GM12872 (cell line): ENCODE measurements at regions not wholly inside any gene's neighbourhood (a gene's known extent, or its start where the extent isn't known, plus 50 kb on each side); places are given as distances from the start of the nearest gene placed in this dataset.

Experiments used
- CTCF ChIP-seq: IDR thresholded peaks from 3 replicates; pipeline ENCODE4 v1.5.1; 2011; ENCODE audit warnings: low read depth, mild to moderate bottlenecking, low read length, moderate library complexity; ENCODE audit not compliant: insufficient read depth

DNA sequence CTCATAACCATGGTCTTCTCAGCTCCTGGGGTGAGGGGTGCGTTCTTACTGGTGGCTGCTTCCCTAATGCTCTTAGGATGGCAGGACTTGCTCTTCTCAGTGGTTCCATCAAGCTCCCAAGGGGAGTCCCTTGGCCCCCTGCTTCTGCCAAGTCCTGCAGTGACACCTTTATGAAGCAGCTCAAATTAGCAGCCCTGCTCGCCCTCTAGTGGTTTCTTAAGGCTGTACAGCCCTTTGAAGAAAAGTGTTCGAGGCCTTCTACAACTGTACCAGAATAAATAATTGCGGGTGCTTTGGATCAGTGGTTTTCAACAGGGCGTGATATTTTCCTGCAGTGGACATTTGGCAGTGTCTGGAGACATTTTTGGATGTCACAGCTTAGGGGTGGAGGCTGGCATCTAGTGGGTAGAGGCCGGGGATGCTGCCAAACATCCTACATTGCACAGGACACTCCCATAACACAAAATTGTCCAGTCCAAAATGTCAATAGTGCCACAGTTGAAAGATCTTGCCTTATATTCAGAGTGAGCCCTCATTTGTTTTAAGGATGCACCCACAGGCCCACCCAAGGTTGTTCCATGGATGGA, 204.7 kb upstream of the S100G start:
- TF ChIP-seq CTCF: peak; percentile 69

DNA sequence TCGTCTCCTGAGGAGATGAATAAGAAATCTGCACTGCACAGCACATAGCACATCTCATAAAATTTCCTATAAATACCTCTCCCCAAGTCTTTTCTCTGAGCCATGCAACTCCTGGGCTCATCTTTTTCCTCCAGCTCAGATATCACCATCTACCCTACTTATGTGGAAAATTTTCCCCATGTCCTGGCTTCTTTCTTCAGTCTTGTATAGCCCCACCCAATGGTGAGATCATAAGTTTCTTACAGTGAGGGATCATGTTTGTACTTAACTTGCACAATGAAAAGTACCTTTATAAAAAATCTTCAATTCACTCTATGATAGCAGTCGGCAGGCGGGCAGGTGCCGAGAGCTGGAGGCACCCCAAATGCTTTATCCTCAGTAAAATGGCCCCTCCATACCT, 198.6 kb upstream of the S100G start:
- TF ChIP-seq CTCF: no peak

DNA sequence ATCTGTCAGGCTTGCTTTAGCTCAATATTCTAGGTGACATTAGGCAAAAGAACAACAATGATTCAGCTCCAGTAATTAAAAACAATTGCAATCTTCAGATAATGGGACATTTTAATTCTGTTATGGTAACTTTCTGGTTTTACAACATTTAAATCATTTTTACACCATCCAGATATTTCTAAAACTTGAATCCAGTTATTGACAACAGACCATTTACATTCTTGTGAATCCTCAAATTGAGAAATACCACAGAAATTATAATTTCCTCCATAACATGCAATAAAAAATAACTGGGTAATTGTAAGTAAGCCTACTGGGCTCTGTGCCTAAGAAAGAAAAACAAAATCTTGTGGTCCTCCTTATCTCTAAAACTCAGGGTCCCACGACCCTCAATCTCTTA, 195.0 kb upstream of the S100G start:
- no peak for TF ChIP-seq CTCF

DNA sequence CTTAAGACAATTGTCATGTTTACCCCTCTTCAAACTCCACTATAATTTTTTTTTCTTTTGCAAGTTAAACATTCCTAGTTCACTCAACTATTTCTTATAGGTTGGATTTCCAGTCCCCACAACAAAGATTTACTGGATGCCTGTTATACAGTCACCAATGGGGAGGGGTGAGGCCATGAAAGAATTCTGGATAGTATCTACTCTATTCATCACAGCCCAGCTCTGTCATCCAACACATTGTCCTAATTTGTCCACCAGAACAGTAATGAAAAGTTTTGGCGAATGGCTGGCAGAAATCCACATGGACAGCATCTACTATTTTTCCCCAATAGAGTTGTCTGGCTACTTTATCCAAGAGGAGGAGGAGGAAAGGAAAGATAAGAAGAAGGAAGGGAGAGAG, 192.7 kb upstream of the S100G start:
- TF ChIP-seq CTCF: no peak

- no peak for TF ChIP-seq CTCF
These were observed 191.8 kb upstream of the S100G start for GRCh38 chrX:16458208-16458607.

- no peak for TF ChIP-seq CTCF
These were observed 190.9 kb upstream of the S100G start for GRCh38 chrX:16459008-16459407.

DNA sequence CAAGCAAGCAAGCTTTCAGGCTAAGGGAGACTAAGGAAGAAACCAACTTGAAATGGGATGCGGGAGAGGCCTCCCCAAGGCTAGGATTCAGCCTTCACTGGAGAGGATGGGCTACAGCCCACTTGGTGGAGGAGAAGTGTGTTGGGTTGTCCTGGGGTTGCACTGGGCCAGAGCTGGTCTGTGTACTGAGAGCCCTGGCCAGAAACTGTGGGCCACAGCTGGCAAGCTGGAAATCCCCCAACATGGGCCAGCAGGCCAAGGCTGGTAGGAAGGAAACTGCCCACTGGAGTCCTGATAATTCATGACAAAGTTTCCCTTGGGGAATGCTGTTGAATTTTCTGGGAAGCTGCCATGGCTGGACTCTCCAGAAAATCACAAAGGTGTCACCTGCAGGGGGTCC, 188.0 kb upstream of the S100G start:
- TF ChIP-seq CTCF: no peak
